ENCODE measurements at regions not wholly inside any gene's neighbourhood (a gene's known extent, or its start where the extent isn't known, plus 50 kb on each side); places are given as distances from the start of the nearest gene placed in this dataset.

DNA sequence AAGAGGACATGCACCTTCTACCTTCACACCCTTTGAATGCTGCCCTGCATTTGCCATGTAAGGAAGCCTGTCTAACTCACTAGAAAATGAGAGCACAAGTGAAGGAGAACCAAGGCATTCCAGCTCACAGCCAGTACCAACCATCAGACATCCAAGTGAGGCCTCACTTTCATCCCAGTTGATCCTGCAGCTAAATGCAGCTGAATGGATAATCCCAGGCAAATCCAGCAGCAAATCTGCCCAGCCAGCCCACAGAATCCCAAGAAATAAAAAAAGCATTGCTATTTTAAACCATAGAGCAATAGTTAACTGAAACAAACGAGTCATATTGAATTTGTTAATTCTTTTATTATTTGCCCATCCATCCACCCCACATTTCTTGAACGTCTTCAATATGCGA lies 112.5 kb downstream of the C4orf33 start:
- TF ChIP-seq, protein P1, sequence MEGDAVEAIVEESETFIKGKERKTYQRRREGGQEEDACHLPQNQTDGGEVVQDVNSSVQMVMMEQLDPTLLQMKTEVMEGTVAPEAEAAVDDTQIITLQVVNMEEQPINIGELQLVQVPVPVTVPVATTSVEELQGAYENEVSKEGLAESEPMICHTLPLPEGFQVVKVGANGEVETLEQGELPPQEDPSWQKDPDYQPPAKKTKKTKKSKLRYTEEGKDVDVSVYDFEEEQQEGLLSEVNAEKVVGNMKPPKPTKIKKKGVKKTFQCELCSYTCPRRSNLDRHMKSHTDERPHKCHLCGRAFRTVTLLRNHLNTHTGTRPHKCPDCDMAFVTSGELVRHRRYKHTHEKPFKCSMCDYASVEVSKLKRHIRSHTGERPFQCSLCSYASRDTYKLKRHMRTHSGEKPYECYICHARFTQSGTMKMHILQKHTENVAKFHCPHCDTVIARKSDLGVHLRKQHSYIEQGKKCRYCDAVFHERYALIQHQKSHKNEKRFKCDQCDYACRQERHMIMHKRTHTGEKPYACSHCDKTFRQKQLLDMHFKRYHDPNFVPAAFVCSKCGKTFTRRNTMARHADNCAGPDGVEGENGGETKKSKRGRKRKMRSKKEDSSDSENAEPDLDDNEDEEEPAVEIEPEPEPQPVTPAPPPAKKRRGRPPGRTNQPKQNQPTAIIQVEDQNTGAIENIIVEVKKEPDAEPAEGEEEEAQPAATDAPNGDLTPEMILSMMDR (IDR thresholded peaks at IDR 0.05; ENCODE audit: extremely low read depth, insufficient read depth, missing control alignments) = no peak
- in situ Hi-C loops (cut with MboI; ENCODE audit: low pct_unique_long_range_greater_than_20kb, low sequenced_read_pairs, unreplicated experiment) = no loop called here
- no peak for DNase-seq (ENCODE audit: low spot score)

DNA sequence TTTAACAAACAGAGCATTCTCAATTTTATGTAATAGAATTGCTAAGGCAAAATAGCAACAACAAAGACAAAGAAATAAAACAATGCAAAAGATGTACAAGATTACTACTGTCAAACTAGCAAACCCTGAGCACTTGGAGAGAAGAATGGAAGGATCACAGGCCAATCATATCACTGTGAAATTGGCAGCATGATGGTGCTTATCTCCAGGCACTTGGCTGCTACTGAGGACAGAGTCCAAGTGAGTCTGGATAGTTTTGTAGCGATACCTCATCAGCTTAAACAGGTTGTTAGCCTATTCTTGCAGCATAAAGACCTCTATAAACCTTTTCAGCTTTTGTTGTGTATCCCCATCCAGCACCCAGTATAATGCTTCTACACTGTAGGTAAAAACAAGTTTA lies 117.7 kb downstream of the C4orf33 start:
- in situ Hi-C loops (cut with MboI; ENCODE audit: low pct_unique_long_range_greater_than_20kb, low sequenced_read_pairs, unreplicated experiment) = no loop called here
- TF ChIP-seq, protein P1 (IDR thresholded peaks at IDR 0.05; ENCODE audit: extremely low read depth, insufficient read depth, missing control alignments) = no peak
- no peak for DNase-seq (ENCODE audit: low spot score)

DNA sequence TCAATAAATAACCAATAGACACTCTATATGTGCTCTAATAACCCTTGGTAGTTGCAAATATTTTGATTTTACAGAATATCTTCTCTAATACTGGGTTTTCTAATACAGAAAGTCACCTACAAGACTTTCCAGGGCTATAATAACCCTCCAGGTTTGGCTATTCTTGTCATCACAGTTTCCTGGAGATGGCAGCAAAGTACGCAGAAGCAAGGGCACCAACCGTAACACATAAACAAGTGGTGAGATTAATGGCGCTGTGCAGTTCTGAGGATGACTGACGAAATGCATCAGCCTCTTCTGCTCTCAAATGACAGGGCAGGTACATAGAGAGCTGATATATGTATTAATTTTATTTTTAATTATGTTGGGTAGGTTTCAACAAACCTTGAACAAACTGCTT lies 122.4 kb downstream of the C4orf33 start:
- no peak for DNase-seq (ENCODE audit: low spot score)
- in situ Hi-C loops (cut with MboI; ENCODE audit: low pct_unique_long_range_greater_than_20kb, low sequenced_read_pairs, unreplicated experiment) = no loop called here
- TF ChIP-seq, protein P1 (IDR thresholded peaks at IDR 0.05; ENCODE audit: extremely low read depth, insufficient read depth, missing control alignments) = no peak

DNA sequence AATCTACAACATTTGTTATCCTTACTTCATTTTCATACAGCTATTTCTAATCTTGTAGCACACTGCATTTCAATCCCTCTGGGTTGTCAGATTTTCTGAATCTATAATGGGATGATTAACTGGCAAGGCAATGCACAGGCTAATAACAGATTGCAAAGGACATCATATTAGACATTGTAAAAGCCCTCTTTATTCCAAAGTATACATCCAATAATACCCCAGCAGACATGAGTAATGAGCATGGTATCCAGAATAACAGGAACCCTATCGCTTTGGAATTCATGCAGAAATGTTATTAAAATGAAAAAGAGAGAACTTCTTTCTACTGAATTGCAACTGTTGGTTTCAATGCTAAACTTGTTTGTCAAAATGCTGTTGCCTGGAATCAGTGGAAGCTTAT lies 122.9 kb downstream of the C4orf33 start:
- in situ Hi-C loops (cut with MboI; ENCODE audit: low pct_unique_long_range_greater_than_20kb, low sequenced_read_pairs, unreplicated experiment) = no loop called here
- no peak for DNase-seq (ENCODE audit: low spot score)
- TF ChIP-seq, protein P1 (IDR thresholded peaks at IDR 0.05; ENCODE audit: extremely low read depth, insufficient read depth, missing control alignments) = no peak

GRCh38 chr4:129220254-129220653 lies 124.3 kb downstream of the C4orf33 start:
- in situ Hi-C loops (cut with MboI; ENCODE audit: low pct_unique_long_range_greater_than_20kb, low sequenced_read_pairs, unreplicated experiment) = no loop called here
- no peak for DNase-seq (ENCODE audit: low spot score)
- TF ChIP-seq, protein P1 (IDR thresholded peaks at IDR 0.05; ENCODE audit: extremely low read depth, insufficient read depth, missing control alignments) = no peak

- DNase-seq (ENCODE audit: low spot score) = no peak
- in situ Hi-C loops (cut with MboI; ENCODE audit: low pct_unique_long_range_greater_than_20kb, low sequenced_read_pairs, unreplicated experiment) = no loop called here
- TF ChIP-seq, protein P1 (IDR thresholded peaks at IDR 0.05; ENCODE audit: extremely low read depth, insufficient read depth, missing control alignments) = no peak
Measured at GRCh38 chr4:129223945-129224344, 128.0 kb downstream of the C4orf33 start.

GRCh38 chr4:129230846-129231245 lies 134.9 kb downstream of the C4orf33 start:
- in situ Hi-C loops (cut with MboI; ENCODE audit: low pct_unique_long_range_greater_than_20kb, low sequenced_read_pairs, unreplicated experiment) = no loop called here
- no peak for DNase-seq (ENCODE audit: low spot score)
- TF ChIP-seq, protein P1 (IDR thresholded peaks at IDR 0.05; ENCODE audit: extremely low read depth, insufficient read depth, missing control alignments) = no peak

Measured in GM13977 (cell line).